Heart left ventricle (tissue), 16 donors: ENCODE measurements at regions not wholly inside any gene's neighbourhood (a gene's known extent, or its start where the extent isn't known, plus 50 kb on each side); places are given as distances from the start of the nearest gene placed in this dataset.

ENCODE experiments used
- ATAC-seq, 4 donors: fragments of 200-7000 bp; cut with Tn5 transposase; one replicate each; pipeline ENCODE4 v1.9.1; 2020 to 2022; ENCODE audit warnings: moderate library complexity in 4 of 4, mild to moderate bottlenecking in 3 of 4, moderate number of reproducible peaks in 1 of 4
- DNase-seq, 5 donors: peaks; one replicate each; pipeline ENCODE4 v3.0.0-alpha.2; 2020
- H3K27ac ChIP-seq, 12 donors: fragments of 200-600 bp; sonication (generic) in 4 of 12; one replicate each; pipeline versions ENCODE4 v1.5.0 to v1.8.0; 2016 to 2022; ENCODE audit warnings: mild to moderate bottlenecking in 2 of 12
- H3K27me3 ChIP-seq, 9 donors: fragments of 200-600 bp; sonication (generic) in 2 of 9; one replicate each; pipeline versions ENCODE4 v1.5.1 to v1.8.0; 2016 to 2022; ENCODE audit warnings: mild to moderate bottlenecking in 3 of 9
- H3K36me3 ChIP-seq, 9 donors: fragments of 200-600 bp; sonication (generic) in 2 of 9; one replicate each; pipeline versions ENCODE4 v1.5.0 to v1.8.0; 2018 to 2022; ENCODE audit warnings: mild to moderate bottlenecking in 2 of 9
- H3K4me1 ChIP-seq, 12 donors: fragments of 200-600 bp; sonication (generic) in 4 of 12; one replicate each; pipeline versions ENCODE4 v1.5.0 to v1.8.0; 2016 to 2022; ENCODE audit warnings: mild to moderate bottlenecking in 3 of 12
- H3K4me3 ChIP-seq, 12 donors: fragments of 200-600 bp; sonication (generic) in 4 of 12; one replicate each; pipeline versions ENCODE4 v1.5.0 to v1.8.0; 2017 to 2022; ENCODE audit warnings: mild to moderate bottlenecking in 9 of 12, moderate library complexity in 4 of 12
- H3K9me3 ChIP-seq, 12 donors: fragments of 200-600 bp; sonication (generic) in 4 of 12; one replicate each; pipeline versions ENCODE4 v1.5.0 to v1.8.0; 2016 to 2022; ENCODE audit warnings: mild to moderate bottlenecking in 1 of 12
- CTCF ChIP-seq, 12 donors: fragments of 200-600 bp; sonication (generic) in 4 of 12; IDR thresholded peaks; one replicate each; pipeline versions ENCODE4 v1.5.0 to v1.8.0; 2018 to 2022; ENCODE audit warnings: antibody characterized with exemption in 12 of 12, mild to moderate bottlenecking in 5 of 12
- POLR2A ChIP-seq, 2 donors: fragments of 450-650 bp; IDR thresholded peaks; one replicate each; pipeline ENCODE4 v1.6.1; 2017; ENCODE audit warnings: antibody characterized with exemption in 2 of 2, mild to moderate bottlenecking in 2 of 2, moderate library complexity in 2 of 2
- WGBS, 4 donors: extraction: QIAGEN DNeasy Blood & Tissue Kit in 2 of 4; methylation state at CpG; one replicate each; pipeline versions ENCODE4 v1.1.5 to v1.1.7; 2013 to 2018; 5-methylcytosine and 5-hydroxymethylcytosine counted together
- intact Hi-C, 10 donors: fragments of 100-400 bp; cut with DNase I; formaldehyde crosslinking; loops; one replicate each; pipeline versions ENCODE4 v1.11.1 to v1.14.2; 2022
- donor health status: ischemic (EF 13 %, LVEDD 7.1; RV severe dilation, severe dysfunction).
- donor health status: healthy with polysubstance abuse.
- donor health status: DM: no; HTN: yes; CAD: no.
- donor health status: DM: no; HTN: no; CAD: no.
- donor health status: ischemic (EF 25% LVEDD 6.9; RV normal size, moderate dysfunction).
- donor health status: ischemic (EF 25% LVEDD 5.7; RV mildly dilated, moderate dysfunction).
- donor health status: healthy.
- donor health status: DM: yes; HTN: yes; CAD: no.
- donor health status: ischemic (EF 35%, LVEDD 5.7; RV mildly dilated, moderate dysfunction).
- donor health status: nonischemic (EF 11% LVEDD 7.7; RV severe dilation, severe dysfunction).
- donor health status: DM: yes; HTN: yes; CAD: no.
- donor health status: PGD.
- donor health status: ischemic (EF 29% LVEDD 5.4; RV normal size, mild dysfunction).
- donor health status: nonischemic (EF 23%, LVEDD 6.1; RV moderate dilation, normal function).

- 69 to 75% (median 71%) methylated on average over 5 of the region's 5 CpGs for WGBS, 4 donors
- no peak for ATAC-seq
These were observed 90.1 kb upstream of the MAPK10 start for GRCh38 chr4:86449746-86450588.

GRCh38 chr4:86450861-86451260 is 91.0 kb upstream of the MAPK10 start:
- no peak for DNase-seq
- intact Hi-C loops: no loop called here
- no peak for ATAC-seq
- no peak overlapping the region for H3K4me3 ChIP-seq
- no peaks in the 10 kb centered on the region for H3K4me1 ChIP-seq
- no peaks in the 10 kb centered on the region for H3K36me3 ChIP-seq
- H3K27me3 ChIP-seq: no peaks in the 10 kb centered on the region
- H3K27ac ChIP-seq: no peak overlapping the region
- WGBS, 4 donors: 79 to 88% (median 81%) methylated on average over 3 of the region's 3 CpGs
- H3K9me3 ChIP-seq: no peaks in the 10 kb centered on the region
- TF ChIP-seq POLR2A (IDR thresholded peaks at IDR 0.05): no peak
- no peak for TF ChIP-seq CTCF (IDR thresholded peaks at IDR 0.05)

More at GRCh38 chr4:86449746-86450588, 90.1 kb upstream of the MAPK10 start:
- DNase-seq: no peak
- no peaks in the 10 kb centered on the region for H3K4me1 ChIP-seq
- no peaks in the 10 kb centered on the region for H3K36me3 ChIP-seq
- no peak overlapping the region for H3K4me3 ChIP-seq
- intact Hi-C loops: no loop called here
- H3K27me3 ChIP-seq: no peaks in the 10 kb centered on the region
- no peak overlapping the region for H3K27ac ChIP-seq
- peaks cover 0 to 4% (median 0%) of the 10 kb centered on the region in 12 donors for H3K9me3 ChIP-seq
- no peak for TF ChIP-seq POLR2A (IDR thresholded peaks at IDR 0.05)

- H3K36me3 ChIP-seq: no peaks in the 10 kb centered on the region
- TF ChIP-seq CTCF (IDR thresholded peaks at IDR 0.05) (no peak), POLR2A (IDR thresholded peaks at IDR 0.05) (no peak)
- peak overlapping the region in 10 of 12 donors; percentile 36 to 67 (median 50) for H3K4me3 ChIP-seq
- H3K27me3 ChIP-seq: no peaks in the 10 kb centered on the region
- H3K4me1 ChIP-seq: no peaks in the 10 kb centered on the region
- intact Hi-C loops: no loop called here
- H3K27ac ChIP-seq: peak overlapping the region in 4 of 12 donors; percentile 43 to 74 (median 66)
- ATAC-seq (peak in 3 of 4 donors; percentile 20 to 41 (median 30)), DNase-seq (no peak)
- no peaks in the 10 kb centered on the region for H3K9me3 ChIP-seq
- WGBS, 4 donors: 47 to 49% (median 48%) methylated on average over 7 of the region's 7 CpGs
These were observed 91.9 kb upstream of the MAPK10 start for GRCh38 chr4:86451560-86452330.

GRCh38 chr4:86452422-86452891 is 92.6 kb upstream of the MAPK10 start:
- Histone ChIP-seq H3K9me3 (no peaks in the 10 kb centered on the region), H3K27me3 (no peaks in the 10 kb centered on the region), H3K36me3 (no peaks in the 10 kb centered on the region), H3K4me1 (no peaks in the 10 kb centered on the region), H3K4me3 (peak overlapping the region in 11 of 12 donors; percentile 6 to 67 (median 49)), H3K27ac (peak overlapping the region in 11 of 12 donors; percentile 20 to 74 (median 56))
- peak in 3 of 4 donors; percentile 50 to 85 (median 59) for ATAC-seq
- peak in 1 of 5 donors; percentile 36 for DNase-seq
- TF ChIP-seq CTCF (IDR thresholded peaks at IDR 0.05) (no peak), POLR2A (IDR thresholded peaks at IDR 0.05) (no peak)
- whole genome bisulfite sequencing, 4 donors: 77 to 82% (median 77%) methylated on average over 10 of the region's 10 CpGs
- intact Hi-C loops: no loop called here
